ENCODE measurements at regions not wholly inside any gene's neighbourhood (a gene's known extent, or its start where the extent isn't known, plus 50 kb on each side); places are given as distances from the start of the nearest gene placed in this dataset.

DNA sequence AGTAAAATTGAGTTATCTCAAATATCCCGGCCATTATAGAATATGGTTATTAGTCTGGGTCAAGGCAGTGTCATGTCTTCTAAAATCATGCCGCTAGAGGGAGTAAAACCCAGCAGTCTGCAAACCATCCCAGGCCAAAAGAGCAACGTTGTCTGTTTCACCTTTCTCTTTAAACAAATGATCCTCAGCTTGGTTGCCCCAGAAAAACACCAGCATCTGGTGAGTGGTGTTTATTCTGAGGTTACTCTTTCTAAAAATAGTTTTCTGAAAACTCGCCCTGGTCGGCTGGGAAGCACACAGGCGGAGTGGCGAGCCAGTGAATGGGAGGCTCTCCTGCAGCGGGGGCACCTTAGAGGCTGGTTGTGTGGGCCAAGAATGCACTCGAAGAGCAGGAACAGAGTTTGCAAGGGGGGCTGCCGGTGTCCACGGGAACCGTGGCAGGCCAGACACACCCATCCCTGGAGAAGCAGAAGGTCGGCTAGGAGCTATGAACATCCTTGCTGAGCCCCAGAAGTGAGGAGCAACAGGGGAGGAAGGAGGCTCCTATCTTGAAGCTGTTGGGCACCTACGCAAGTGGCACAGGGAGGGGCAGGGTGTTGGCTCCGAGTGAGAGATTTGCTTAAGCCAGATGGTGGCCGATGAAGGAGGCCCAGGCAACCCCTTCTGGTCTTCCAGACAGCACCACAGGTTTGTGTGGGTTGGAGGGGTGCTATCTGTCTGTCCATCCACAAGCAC, 297.1 kb downstream of the ETS1 start (continued):
- TF ChIP-seq, protein P1, sequence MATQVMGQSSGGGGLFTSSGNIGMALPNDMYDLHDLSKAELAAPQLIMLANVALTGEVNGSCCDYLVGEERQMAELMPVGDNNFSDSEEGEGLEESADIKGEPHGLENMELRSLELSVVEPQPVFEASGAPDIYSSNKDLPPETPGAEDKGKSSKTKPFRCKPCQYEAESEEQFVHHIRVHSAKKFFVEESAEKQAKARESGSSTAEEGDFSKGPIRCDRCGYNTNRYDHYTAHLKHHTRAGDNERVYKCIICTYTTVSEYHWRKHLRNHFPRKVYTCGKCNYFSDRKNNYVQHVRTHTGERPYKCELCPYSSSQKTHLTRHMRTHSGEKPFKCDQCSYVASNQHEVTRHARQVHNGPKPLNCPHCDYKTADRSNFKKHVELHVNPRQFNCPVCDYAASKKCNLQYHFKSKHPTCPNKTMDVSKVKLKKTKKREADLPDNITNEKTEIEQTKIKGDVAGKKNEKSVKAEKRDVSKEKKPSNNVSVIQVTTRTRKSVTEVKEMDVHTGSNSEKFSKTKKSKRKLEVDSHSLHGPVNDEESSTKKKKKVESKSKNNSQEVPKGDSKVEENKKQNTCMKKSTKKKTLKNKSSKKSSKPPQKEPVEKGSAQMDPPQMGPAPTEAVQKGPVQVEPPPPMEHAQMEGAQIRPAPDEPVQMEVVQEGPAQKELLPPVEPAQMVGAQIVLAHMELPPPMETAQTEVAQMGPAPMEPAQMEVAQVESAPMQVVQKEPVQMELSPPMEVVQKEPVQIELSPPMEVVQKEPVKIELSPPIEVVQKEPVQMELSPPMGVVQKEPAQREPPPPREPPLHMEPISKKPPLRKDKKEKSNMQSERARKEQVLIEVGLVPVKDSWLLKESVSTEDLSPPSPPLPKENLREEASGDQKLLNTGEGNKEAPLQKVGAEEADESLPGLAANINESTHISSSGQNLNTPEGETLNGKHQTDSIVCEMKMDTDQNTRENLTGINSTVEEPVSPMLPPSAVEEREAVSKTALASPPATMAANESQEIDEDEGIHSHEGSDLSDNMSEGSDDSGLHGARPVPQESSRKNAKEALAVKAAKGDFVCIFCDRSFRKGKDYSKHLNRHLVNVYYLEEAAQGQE (IDR thresholded peaks at IDR 0.05; ENCODE audit: low read depth, low read length), result no peak
- TF ChIP-seq FOXJ3 (CRISPR knock-in tag; IDR thresholded peaks at IDR 0.05) (no peak), SMC3 (IDR thresholded peaks at IDR 0.05; ENCODE audit: low read depth, low read length) (peak; percentile 98), SIN3A (IDR thresholded peaks at IDR 0.05; ENCODE audit: borderline replicate concordance, low read depth, low read length) (no peak), TEAD4 (IDR thresholded peaks at IDR 0.05; ENCODE audit: borderline replicate concordance, insufficient read depth) (no peak), YY1 (IDR thresholded peaks at IDR 0.05; ENCODE audit: low read depth) (peak; percentile 34; the same call in 1 of the 2 replicates), TCF12 (IDR thresholded peaks at IDR 0.05) (peak; percentile 43; the same call in 1 of the 2 replicates), RCOR1 (IDR thresholded peaks at IDR 0.05; ENCODE audit: low read length) (no peak), MAX (IDR thresholded peaks at IDR 0.05; ENCODE audit: low read depth) (0 out of 2 replicates have a peak, but pooled peaks have one; percentile 29), NRF1 (IDR thresholded peaks at IDR 0.05; ENCODE audit: low read depth, low read length) (no peak), POLR2AphosphoS5 (IDR thresholded peaks at IDR 0.05; ENCODE audit: low read depth, low read length) (no peak), GATA2 (CRISPR knock-in tag; IDR thresholded peaks at IDR 0.05) (no peak), TAF1 (IDR thresholded peaks at IDR 0.05; ENCODE audit: borderline replicate concordance, low read depth, low read length) (no peak), CTCF (IDR thresholded peaks at IDR 0.05) (peak; percentile 87), RAD21 (IDR thresholded peaks at IDR 0.05; ENCODE audit: low read length) (peak; percentile 99), EZH2phosphoT487 (IDR thresholded peaks at IDR 0.05; ENCODE audit: borderline replicate concordance, low read depth) (no peak), FOXM1 (IDR thresholded peaks at IDR 0.05; ENCODE audit: low read depth) (no peak), USF1 (IDR thresholded peaks at IDR 0.05; ENCODE audit: borderline replicate concordance, low read depth) (no peak), MXI1 (IDR thresholded peaks at IDR 0.05; ENCODE audit: low read depth, low read length) (no peak)

Measured in SK-N-SH (cell line).